HG02973 (cell line): ENCODE measurements at regions not wholly inside any gene's neighbourhood (a gene's known extent, or its start where the extent isn't known, plus 50 kb on each side); places are given as distances from the start of the nearest gene placed in this dataset.
A peak's percentile ranks its signal among the peaks of the same experiment; 100 is the strongest.
"Not testable (repeated sequence)": the region's sequence is repeated elsewhere in the genome, so short reads cannot be mapped to it uniquely, and the experiment has no call there.

Experiments used
- ATAC-seq: cut with Tn5 transposase; IDR thresholded peaks from one replicate; pipeline ENCODE4 v1.9.1; 2021; ENCODE audit warnings: moderate library complexity; ENCODE audit not compliant: unreplicated experiment

DNA sequence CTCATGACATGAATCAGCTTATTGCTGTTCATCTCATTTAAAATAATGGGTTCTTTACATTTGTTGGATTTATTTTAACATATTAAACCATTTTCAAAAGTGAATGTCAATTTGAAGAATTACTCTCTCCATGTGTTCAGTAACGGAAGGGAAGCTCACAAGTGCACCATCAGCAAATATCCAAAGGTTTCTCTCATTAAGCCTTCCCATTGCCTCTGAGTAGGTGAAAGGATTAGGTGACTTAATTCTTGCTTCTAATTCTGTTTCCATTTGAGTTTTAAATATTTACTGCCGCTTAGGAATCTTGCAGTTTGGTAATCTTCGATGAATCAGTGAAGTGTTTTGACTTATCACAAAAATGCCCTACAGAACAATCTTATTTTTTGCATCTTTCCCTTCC is 145.1 kb upstream of the NYAP2 start:
- ATAC-seq = no peak

DNA sequence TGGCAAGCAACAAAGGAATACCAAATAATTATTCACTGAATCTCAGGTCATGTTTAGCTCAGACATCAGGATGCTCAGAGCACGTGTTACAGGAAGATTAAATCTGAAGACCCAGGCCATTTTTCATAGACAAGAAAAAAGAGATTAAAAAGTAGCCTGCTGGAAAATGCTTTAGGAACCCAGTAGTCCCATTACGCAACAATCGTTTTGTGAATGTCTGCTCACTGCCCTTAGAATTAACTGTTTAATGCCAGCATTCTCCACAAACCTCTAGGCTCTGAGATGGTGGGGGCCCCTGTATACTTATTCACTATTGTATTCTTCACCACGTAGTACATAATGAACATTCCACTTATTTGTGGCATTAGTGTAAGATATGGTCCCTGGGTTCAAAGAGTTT is 154.6 kb upstream of the NYAP2 start:
- no peak for ATAC-seq

DNA sequence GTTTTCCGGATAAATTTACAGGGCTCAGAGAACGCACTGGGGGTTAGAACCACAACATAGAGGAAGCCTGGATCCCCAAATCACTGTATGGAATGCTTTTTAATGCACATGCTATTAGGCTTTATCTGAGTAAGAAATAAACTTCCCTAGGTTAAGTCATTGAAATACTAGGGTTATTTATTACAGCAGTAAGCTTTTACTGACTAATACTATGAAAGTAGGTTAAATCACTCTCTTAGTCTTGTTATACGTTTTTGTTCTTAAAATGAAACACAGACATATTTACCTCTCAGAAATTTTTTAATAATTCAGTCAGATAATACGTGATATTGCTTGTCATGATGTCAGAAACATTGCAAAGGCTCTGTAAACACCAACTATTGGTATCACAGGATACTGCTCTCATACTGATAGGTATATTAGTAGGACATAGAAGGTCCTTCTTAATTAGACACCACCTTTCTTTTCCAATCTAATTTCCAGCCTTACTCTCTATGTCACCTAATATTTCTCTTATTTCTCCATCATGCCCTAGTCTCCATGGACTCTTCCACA is 162.7 kb upstream of the NYAP2 start:
- peak; percentile 55 for ATAC-seq

DNA sequence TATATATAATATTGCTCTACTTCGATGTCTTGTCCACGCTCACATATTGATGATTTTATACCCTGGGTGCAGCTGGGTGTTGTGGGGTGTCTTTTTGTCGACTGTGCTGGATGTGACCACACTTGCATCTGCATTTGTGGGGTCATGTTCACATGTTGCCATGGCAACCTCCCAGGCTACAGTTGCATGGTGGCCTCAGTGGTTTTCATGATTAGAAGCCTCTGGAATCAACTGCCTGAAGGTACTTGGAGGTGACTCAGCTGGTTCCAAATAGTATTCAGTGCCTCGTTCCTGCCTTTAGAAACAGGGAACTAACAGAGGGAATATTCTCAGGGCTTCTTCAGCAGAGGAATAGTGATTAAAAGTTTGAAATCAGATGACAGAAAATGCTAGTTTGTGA is 166.3 kb upstream of the NYAP2 start:
- ATAC-seq = no peak

DNA sequence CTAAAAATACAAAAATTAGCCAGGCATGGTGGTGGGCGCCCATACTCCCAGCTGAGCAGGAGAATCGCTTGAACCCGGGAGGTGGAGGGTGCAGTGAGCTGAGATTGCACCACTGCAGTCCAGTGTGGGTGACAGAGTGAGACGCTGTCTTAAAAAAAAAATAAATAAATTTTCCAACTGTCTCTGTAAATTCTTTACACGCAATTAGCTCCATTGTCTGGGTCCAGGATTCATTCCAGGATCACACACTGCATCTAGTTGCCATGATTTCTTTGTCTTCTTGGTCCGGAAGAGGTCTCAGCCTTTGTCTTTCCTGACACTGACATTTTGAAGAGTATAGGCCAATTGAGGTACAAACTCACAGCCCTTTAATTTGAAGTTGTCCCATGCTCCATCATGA is 167.6 kb upstream of the NYAP2 start:
- no peak for ATAC-seq

DNA sequence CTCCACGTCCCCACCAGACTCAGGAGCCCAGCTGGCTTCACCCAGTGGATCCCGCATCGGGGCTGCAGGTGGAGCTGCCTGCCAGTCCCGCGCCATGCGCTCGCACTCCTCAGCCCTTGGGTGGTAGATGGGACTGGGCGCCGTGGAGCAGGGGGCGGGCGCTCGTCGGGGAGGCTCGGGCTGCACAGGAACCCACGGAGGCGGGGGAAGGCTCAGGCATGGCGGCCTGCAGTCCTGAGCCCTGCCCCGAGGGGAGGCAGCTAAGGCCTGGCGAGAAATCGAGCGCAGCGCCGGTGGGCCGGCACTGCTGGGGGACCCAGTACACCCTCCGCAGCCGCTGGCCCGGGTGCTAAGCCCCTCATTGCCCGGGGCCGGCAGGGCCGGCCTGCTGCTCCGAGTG is 170.2 kb upstream of the NYAP2 start:
- not testable (repeated sequence) for ATAC-seq

DNA sequence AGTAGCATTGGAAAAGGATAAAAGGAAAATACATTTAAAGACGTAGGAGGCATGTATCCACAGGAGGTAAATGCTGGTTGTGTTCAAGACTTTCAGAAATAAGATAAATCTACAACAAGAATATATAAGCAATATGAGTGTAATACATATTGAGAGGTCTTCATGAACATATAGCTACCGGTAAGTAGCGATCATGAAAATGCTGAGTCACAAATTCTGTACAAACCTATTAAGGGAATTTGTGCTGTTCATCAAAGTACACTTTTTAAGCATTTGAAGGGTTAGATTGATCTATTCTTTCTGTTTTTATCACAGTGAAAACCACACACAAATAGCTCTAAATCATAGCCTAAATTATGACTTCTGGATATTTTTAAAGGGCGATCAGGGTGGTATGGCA is 173.1 kb upstream of the NYAP2 start:
- ATAC-seq = no peak

DNA sequence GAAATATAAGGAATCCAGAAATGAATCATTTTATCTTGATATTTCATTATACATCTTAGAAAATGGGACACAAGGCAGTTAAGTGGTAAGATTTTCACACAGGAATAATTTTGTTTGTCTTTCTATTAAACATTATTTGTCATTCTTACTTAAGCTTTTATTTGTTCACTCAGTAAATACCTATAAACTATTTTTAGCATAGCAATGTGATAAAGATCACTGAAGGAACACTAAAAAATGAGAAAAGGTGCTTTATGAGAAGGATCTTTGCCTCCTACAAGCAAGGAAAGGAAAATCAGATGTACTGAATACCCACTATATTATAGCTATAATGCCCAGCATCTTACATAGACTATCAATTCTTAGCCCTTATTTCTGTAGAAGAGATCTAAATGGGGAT is 176.2 kb upstream of the NYAP2 start:
- no peak for ATAC-seq

DNA sequence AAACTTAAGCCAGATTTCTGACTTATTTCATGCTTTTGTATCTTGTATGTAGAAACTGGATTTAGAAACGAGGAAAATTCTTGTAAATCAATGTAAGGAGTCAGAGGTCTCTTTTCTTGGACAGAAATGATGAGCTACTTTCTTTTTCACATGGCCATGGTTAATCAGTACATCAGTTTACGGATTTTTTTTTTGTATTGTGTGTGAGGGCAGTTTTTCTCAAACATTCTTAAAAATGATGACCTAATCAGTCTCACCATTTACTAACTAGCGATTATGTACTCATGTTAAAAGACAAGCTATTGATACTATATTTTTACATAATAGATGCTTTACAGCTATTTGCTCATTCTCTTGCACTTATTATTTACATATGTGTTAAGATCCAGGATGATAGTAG is 165.2 kb upstream of the DOCK10 start:
- ATAC-seq = no peak

DNA sequence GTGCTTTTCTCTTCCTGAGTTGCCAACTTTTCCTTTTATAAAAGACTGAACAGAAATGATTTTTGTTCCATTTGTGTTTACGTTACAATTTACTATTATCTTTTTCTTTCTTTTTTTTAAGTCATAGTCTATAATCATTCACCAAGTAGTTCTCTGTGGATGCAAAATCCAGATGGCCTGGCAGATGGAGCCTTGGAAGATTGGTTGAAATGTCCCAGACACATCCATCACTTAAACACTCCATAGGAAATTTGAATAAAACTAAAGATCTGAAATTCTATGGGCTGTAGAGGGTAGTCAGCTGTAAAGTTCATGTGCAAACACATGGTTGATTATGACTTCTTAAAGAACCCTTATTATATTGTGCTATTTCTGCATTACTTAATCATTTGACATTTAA is 164.8 kb upstream of the DOCK10 start:
- no peak for ATAC-seq

DNA sequence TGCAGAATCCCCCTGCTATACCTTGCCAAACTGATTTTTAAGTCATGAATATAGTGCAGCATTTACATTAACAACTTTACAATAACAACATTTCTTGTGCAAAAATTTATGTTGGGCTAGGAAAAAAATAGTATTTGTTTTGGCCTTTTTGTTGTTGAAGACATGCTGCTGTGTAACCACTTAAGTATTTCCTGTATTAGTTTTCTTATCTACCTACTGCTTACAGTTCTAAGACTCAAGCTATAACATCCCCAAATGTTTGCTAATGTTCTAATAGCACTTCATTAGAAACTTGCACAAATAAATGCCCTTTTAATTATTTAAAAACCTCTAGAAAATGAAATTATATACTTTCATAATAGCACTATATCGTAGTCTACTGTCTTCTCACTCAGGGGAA is 154.3 kb upstream of the DOCK10 start:
- ATAC-seq = no peak

DNA sequence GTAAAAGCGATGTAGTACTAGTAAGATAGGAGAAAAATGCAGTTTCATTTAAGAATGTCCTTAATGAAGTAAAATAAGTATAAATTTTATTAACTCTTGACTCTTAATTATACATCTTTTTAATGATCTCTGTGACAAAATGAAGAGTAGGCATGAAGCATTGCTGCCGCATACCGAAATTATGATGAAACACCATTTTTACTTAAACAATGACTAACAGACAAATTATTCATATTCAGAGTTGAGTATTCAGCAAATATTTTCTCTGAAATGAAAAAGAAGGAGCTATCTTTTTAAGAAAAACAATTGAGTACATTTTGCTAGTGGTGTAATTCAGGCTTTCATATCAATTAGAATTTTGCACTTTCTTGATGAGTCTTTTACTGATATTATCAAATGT is 150.6 kb upstream of the DOCK10 start:
- ATAC-seq = no peak

DNA sequence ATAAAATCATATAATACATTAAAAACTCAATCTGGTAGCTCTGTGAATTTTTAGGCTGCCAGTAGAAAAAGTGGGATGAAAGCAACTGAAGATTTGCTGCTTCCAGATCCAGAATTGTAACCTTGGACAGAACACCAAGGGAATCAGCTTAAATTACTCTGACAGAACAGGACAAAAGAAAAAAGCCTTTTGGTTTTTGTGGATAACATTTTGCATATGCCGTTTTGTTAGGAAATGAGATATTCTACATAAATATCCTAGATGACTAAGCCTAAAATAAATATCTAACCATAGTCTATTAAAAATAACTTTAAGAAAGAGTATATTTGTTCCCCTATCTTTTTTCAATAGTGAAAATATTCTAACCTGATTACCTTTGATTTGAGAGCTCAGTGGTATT is 148.7 kb upstream of the DOCK10 start:
- ATAC-seq = no peak

DNA sequence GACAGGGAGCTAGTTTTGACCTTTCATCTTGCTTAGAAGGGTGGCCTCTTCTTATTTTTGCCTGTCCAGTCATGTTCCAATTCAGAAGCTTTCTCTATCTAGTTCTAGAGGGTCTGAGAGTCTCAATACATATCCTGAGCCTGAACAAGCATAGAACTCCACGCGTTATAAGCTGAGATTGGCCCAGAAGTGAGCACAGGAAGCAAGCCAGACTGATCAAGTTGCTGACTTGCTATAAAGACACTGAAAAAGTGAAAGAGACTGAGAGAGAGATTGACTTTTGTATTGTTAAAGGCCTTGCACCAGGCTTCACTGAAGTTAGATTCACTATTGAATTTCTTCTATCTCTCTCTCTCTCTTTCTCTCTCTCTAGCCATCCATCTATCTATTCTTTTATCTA is 142.7 kb upstream of the DOCK10 start:
- ATAC-seq = no peak

DNA sequence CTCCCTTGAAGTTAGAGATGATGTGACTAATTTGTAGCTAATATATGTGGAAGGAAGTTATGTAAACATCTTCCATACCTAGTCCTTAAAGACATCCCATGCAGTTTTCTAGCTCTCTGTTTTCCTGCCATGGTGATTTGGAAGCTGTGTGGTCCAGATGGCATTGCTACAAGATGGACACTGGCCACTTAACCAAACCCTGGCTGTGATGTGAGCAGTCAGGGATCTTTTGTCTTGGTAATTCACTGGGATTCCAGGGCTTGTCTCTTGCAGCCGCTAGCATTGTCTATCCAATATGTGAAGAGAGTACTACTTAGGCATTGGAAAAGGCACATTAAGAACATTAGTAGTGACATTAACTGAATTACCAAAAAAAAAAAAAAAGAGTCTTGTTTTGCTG is 139.9 kb upstream of the DOCK10 start:
- ATAC-seq = no peak

DNA sequence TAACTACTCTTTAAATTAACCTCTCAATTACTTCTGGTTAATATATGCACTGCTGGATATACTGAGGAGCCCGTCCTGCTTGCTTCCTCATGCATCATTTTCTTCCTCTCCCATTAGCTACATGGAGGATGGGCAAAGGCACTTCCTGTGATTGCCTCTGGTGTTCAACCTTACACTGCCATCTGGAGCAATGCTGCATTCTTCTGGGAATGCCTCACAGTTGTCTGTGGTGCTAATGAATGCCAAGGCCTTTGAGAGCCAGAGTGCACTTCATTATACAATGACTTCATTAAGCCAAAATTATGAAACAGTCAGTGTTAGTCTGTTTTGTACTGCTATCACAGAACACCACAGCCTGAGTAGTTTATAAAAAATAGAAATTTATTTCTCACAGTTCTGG is 134.8 kb upstream of the DOCK10 start:
- no peak for ATAC-seq

DNA sequence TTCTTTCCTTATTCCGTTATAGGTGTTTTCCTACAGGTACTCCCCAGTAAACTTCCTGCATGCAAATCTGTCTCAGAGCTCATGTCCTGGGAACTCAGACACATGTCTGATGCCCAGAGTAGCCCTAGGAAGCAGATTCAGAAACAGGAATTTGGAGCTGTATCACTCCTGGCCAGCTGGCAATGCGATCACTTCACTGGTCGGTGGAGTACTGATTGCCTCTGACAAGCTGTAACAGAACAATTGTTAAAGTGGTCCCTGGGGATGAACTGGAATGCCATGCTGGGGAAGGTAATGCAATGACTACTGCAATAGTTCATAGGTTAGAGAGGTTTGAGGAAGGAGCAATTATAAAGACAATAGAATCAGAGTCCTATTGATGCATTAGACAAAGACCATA is 131.6 kb upstream of the DOCK10 start:
- no peak for ATAC-seq

DNA sequence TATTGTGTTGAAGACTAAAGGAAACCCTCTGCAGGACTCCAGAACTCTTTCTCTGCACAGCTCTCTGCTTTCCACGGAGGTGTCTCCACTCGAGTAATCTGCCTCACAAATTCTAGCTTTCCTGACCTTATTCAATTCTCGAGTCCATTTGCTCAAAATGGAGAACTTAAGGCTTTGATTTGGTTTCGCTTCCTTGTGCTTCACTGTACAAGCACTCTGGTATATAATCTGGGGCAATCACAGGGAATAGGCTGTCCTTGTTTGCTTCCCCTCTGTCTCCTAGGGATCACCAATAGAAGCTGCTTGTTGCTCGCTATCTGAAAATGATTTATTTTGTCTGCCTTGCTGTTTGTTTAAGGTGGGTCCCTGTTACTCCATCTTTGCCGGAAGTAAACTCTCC is 129.1 kb upstream of the DOCK10 start:
- ATAC-seq = no peak

DNA sequence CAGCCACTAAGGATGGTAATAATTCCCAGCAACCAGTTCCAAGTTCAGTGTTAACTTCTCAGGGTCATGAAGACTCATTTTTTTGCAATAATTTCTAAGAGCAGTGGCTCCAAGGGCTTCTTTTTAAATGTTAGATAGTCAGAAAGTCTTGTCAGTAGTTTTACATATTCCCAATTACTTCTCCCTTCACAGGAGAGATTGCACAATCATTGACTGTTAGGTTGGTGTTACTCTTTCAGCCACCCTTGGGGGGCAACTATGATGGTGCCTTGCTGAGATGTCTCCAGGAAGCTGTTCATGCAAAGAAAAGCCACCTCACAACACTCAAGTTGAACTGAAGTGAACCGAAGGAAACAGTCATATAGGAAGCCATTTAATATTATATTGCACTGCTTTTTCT is 127.9 kb upstream of the DOCK10 start:
- no peak for ATAC-seq

DNA sequence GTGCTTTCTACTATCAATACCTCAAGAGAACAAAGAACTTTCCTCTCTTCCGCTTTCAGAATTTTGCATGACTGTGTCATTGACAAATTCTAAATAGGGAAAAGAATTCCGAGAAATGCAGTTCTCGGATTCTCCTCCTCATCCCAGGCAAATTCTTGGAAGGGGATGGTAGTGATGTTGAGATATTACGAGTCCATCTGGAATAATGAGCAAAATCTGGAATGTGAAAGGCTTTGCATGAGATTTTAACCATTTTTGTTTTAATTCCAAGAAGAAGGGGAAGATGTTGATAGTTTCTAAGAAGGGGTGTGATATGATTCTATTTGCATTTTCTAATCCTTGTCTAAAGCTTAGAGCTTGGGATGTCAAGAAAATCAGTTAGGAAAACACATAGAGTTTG is 127.1 kb upstream of the DOCK10 start:
- ATAC-seq = no peak

DNA sequence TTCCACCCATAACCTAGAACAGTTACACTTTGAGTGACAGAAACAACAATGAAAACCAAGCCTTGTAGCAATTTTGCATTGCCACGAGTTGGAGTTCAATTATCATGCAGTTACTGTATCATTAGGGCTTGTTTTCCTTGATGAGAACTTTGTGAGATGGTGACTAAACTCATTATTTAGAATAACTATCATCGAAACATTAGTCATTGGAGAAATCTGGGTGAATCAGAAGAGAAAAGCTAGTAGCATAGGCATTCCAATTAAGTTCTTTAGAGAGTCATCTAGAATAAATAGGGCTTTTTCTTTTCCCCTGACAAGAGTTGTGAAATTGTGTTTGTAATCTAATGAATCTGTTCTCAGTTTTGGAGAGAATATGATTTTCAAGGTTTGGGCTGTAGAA is 122.8 kb upstream of the DOCK10 start:
- no peak for ATAC-seq

DNA sequence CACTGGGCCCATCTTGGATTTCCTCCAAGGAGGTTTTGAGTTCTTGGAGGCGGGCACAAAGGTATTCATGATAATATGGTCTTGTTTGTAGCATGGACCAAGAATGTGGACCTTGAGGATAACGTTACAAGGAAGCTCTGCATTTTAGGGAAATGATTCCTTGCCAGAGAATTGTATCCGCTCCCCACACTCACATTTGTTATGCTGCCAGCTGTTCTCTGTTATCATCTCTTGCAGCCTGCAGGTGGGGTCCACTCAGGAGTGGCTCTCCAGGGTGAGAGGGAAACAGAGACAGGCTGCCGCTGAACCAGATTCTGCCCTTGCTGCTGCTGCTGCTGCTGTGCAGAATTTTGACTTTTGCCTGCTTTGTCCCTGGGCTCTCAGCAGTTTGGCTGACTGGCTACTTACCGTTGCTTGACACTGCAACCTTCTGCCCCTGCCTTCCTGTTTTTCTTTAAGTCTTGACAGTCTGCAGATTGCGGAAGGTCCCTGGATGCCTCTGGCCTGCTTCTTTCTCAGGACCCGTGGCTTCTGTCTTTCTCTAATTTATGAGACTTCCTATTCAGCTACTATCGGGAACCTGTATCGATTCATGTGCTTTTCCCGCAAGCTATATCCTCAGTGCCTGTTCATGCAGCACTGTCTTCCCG is 122.3 kb upstream of the DOCK10 start:
- no peak for ATAC-seq

DNA sequence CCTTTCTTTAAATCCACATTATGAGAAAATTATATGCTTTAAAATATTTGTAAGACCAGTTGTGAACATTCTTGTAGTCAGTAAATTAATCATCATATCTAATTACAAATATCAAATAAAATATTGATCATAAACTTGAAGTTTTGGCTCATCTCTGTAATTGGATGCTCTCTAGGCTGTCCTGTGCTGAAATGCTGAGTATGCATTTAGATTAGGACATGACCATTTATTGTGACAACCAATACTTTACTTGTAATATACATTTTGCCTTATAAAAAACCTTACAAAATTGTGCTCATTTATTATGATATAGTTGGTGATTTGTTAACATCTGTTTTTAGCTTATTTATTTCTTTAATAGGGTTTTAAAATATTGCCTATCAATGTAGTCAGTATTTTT is 116.1 kb upstream of the DOCK10 start:
- ATAC-seq = no peak
